NCI-H226 (cell line): ENCODE measurements at regions not wholly inside any gene's neighbourhood (a gene's known extent, or its start where the extent isn't known, plus 50 kb on each side); places are given as distances from the start of the nearest gene placed in this dataset.
"Not testable (repeated sequence)": the region's sequence is repeated elsewhere in the genome, so short reads cannot be mapped to it uniquely, and the experiment has no call there.

Experiments
- DNase-seq: peaks from one replicate; pipeline ENCODE4 v3.0.0-alpha.2; 2015

DNA sequence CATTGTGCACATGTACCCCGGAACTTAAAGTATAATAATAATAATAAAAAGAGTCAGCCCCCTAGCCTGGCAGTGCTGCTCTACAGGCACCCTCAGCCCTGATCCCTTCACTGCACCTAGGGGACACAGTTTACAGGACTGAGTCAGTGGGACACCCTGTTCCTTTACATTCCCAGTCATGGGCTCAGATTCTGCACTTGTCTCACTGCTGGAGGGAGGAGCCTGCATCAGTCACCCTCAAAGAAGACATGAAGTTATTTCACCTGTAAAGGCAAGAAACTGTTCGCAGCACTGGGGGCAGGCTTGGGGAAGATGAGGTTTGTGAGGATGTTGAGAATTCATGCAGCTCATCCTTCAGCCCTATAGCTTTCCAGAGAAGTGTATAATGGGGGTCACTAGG is 50.7 kb upstream of the VPREB1 start:
- no peak for DNase-seq

GRCh38 chr22:22193462-22193861 is 51.1 kb upstream of the VPREB1 start:
- DNase-seq = not testable (repeated sequence)

DNA sequence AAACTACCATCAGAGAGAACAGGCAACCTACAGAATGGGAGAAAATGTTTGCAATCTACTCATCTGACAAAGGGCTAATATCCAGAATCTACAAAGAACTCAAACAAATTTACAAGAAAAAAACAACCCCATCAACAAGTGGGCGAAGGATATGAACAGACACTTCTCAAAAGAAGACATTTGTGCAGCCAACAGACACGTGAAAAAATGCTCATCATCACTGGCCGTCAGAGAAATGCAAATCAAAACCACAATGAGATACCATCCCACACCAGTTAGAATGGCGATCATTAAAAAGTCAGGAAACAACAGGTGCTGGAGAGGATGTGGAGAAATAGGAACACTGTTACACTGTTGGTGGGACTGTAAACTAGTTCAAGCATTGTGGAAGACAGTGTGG is 51.6 kb upstream of the VPREB1 start:
- not testable (repeated sequence) for DNase-seq

GRCh38 chr22:22189796-22190195 is 54.8 kb upstream of the VPREB1 start:
- not testable (repeated sequence) for DNase-seq

- DNase-seq = not testable (repeated sequence)
Measured at GRCh38 chr22:22187863-22188262, 56.7 kb upstream of the VPREB1 start.

- DNase-seq = no peak
Measured at GRCh38 chr22:22187299-22187698, 57.3 kb upstream of the VPREB1 start.

DNA sequence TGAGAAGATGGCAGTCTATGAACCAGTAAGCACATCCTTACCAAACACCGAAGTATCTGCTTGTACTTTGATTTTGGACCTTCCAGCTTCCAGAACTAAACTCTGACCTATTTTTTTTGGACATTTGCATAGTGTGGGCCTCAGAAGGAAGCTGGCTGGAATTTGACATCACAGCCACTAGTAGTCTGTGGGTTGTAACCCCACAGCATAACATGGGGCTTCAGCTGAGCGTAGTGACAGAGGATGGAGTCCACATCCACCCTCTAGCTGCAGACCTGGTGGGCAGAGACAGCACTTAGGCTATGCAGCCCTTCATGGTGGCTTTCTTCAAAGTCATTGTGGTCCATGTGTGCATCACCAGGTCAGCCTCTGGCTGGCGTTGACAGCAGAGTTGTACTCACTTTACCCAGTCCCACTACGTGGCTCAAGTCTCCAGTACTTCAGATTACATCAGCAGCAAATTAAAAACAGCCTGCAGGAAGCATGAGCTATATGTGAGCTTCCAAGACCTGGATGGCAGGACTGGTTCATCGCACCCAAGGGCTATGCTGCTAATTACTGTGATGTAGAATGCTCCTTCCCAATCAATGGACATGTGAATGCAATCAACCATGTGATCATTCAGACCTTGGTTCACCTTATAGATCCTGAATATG is 58.6 kb upstream of the VPREB1 start:
- DNase-seq = no peak

DNA sequence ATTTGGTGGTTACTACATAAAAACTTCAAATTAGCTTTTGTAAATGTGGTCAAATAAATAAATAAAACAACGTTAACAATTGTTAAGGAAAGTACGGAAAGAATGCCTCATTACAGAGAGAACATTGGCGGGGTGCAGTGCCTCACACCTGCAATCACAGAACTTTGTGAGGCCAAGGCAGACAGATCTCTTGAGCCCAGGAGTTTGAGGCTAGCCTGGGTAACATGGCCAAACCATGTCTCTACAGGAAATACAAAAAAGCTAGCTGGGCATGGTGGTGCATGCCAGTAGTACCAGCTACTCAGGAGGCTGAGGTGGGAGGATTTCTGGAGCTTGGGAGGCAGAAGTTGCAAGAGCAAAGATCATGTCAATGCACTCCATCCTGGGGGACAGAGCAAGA is 59.4 kb upstream of the VPREB1 start:
- DNase-seq = no peak

DNA sequence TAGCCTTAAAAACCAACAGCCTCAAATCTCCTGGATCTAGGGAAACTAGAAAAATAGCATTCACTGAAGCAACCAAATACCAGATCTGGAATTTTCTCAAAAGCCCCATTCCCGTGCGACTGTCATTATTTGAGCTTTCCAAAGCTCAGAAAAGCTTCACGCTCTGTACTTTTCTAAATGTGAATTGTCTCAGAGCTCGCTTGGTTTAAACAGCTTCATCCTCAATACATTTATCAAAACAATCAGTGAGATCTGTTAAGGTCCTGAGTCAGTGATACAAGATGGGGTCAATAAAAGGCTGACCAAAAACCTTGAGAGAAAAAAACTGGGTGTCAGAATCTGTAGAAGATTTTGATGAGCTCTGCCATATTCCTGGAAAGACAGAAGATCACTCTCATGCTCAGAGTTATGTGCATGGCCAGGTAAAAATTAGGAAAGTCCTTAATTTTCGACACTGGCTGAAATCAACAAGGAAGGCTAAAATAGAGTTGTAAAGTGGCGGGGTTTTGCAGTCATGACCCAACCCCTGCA is 60.2 kb upstream of the VPREB1 start:
- DNase-seq = no peak

GRCh38 chr22:22182990-22183264 is 61.7 kb upstream of the VPREB1 start:
- no peak for DNase-seq

- no peak for DNase-seq
Measured at GRCh38 chr22:22182218-22182989, 62.2 kb upstream of the VPREB1 start.

- DNase-seq = no peak
Measured at GRCh38 chr22:22181341-22181850, 63.2 kb upstream of the VPREB1 start.

GRCh38 chr22:22180738-22181285 is 63.8 kb upstream of the VPREB1 start:
- DNase-seq = no peak

GRCh38 chr22:22179858-22180257 is 64.7 kb upstream of the VPREB1 start:
- no peak for DNase-seq

DNA sequence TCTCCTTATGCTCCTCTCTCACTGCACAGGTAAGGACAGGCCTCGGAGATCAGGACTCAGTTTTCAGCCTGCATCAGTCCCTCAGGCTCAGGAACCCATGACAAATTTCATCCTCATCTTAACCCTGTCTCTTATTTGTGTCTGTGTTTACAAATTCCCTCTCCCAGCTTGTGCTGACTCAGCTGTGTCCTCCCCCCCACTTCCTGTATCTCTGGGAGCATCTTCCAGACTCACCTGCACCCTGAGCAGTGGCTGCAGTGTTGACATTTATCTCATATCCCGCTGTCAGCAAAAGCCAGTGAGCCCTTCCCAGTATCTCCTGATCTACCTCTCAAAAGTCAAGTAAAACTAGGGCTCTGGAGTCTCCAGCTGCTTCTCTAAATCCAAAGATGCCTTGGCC is 65.6 kb upstream of the VPREB1 start:
- no peak for DNase-seq

DNA sequence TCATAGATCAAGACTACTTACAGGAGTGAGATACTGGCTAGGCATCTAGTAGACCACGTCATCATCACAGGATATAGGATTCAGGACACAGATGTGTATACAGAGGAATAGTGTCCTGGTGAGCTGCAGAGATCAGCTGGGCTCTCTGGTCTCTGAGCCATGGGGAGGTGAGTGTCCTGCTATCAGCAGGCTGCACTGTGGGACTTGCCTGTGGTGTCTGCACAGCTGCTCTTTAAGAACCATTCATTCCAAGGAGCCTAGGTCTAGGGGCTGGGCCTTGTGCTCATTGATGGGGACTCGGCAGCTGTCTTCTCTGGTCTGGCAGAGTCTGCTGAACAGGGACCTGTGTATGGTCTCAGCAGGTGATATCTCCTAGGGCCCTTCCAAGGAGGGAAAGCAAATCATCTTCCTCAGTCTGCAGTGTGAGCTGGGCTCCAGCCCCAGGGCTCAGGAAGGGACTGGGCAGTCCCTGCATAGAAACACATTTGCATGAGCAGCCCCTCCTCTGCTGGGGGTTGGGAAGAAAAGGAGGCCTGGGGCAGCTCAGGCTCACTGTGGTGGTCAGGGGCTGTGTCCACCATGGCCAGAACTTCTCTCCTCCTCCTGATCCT is 66.1 kb upstream of the VPREB1 start:
- DNase-seq = no peak

DNA sequence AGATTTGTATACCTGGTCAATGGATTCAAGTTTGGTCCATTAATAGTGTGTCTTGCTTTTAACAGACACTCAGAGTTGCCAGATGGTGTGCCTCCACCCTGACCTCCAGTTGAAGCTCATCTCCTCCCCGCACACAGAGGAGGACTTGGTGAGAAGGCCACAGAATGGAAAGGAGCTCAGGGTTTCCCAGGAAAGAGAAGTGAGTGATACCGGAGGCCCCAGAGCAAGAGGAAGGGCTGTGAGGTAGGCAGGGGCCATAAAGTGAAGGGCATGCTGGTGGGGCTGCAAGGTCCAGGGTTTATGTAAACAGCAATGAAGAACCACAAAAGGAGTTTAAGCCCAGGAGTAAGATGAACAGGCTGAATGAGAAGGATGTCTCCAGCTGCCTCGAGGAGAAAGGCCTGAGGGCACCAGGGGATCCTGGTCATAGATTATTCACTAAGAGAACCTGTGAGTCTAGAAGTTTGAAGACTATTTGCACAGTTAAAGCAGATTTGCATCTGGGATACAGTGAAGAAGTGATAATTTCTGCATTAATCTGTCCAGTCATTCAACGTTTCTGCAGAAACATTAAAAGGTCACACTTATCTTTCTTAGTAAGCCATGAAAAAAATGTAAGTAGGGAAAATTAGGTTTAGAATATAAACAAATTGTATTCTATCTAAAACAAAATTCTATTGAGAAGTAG is 67.5 kb upstream of the VPREB1 start:
- DNase-seq = no peak

- not testable (repeated sequence) for DNase-seq
Measured at GRCh38 chr22:22172896-22173628, 71.5 kb upstream of the VPREB1 start.

DNA sequence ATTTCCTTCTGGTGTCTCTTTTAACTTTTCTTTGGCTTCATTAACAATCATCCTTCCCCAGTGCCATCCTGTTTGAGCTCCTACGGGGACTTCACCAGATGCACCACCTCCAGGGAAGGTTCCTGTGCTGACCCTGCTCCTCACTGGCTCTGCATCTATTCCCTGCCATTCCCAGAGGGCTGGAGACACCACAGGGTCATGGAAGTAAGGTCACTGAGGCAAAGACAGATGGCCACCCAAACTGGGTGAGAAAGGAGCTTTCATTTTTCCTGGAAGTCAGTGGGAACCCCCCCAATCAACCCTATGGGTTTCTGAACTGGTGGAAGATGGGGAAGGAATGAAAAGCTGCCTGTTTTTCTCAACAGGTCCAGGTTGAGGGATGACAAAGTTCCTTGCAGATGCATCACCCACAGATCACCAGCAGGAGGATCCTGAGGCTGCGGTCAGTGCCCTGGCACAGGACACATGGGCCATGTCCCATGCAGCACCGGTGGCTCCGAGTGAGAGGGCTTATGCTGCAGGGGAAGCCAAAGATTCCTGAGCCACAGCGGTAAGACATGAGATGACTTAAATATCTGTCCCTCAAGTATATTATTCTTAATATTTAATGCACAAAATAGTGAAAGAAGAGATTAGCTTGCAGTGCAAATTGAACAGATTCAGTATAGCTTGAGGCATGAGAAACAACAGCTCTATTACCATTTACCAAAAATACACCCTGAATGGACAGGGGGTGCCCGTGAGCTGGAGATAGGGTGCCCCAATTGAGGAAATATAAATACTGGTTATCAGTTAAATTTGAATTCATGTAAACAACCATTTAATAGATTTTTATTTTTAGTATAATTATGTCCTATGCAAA is 73.0 kb upstream of the VPREB1 start:
- no peak for DNase-seq

DNA sequence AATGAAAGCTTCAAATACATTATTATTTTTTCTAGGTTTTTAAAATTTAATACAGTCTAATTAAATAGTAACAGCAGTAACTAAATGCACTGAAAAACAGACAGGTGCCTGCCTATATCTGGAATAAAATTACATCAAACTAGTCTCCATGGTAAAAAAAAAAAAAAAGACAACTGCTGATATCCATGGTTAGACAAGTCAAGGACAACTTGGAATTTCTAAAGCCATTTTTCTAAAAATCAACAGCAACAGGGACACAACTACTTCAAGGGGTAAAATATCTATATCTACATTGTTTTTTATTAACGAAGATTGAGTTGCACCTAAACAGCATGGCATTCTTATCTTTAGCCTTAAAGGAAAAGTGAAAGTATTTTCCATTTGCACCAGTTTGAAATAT is 74.7 kb upstream of the VPREB1 start:
- no peak for DNase-seq
